ENCODE measurements at regions not wholly inside any gene's neighbourhood (a gene's known extent, or its start where the extent isn't known, plus 50 kb on each side); places are given as distances from the start of the nearest gene placed in this dataset.

- TF ChIP-seq CTCF (IDR thresholded peaks at IDR 0.05) = no peak
- TF ChIP-seq POLR2A (IDR thresholded peaks at IDR 0.05) = no peak
These were observed 112.1 kb upstream of the POU3F3 start for GRCh38 chr2:104741860-104742259.
